GM19468 (cell line): ENCODE measurements at regions not wholly inside any gene's neighbourhood (a gene's known extent, or its start where the extent isn't known, plus 50 kb on each side); places are given as distances from the start of the nearest gene placed in this dataset.

ENCODE experiments used
- ATAC-seq: cut with Tn5 transposase; IDR thresholded peaks from one replicate; pipeline ENCODE4 v1.9.1; 2021; ENCODE audit warnings: mild to moderate bottlenecking, moderate library complexity, moderate number of reproducible peaks; ENCODE audit not compliant: unreplicated experiment; ENCODE audit errors: extremely low read depth

DNA sequence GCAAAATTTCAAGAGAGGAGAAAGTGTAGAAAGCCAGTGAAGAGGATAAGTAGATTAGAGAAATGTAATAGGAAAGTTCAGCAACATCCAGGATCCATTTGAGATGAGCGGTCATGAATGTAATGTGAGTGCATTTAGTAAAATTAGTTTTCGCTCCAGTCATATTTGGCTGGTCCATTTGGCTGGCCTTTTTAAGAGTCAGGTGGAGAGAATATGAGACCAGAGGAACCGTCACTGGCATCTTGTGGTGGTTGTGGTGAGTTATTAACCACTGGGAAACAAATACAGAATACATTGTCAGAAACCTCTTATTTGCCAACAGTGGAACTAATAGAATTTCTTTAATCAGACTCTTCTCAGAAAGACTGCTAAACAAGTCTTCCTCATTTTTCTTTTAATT, 1064.3 kb upstream of the CDH2 start:
- ATAC-seq: no peak

DNA sequence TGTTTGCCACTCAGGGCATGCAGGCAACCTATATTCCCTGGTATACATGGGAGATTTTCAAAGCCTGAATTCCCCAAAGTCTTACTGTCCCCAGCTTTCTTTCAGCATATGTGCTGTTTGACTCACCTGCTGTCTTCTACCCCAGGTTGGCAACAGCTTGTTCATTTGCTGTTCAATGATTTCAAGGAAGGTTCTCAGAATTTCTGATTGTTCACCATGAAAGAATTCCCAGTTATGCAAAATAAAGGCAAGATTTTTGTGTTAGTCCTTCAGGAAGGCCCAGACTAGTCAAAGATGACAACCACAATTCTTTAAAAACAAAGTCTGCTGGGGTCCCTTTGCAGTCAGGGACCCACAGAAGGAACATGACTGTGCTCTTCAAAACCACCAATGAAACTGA, 1057.8 kb upstream of the CDH2 start:
- no peak for ATAC-seq

DNA sequence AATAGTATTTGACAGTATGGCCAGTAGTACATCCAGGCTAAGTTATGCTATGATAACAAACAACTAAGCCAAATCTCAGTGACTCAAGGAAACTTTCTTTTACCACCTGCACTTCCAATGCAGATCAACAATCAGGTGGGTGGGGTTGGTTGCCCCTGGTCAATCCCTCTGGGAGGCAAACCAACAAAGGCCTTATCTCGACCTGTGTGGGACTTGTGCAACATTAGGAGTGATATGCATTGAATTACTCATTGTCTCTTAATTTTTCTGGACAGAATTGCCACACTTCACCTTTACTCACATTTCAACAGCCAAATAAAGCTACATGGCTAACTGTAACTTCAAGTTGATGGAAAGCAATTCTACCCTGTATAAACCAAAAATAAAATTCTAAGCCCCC, 1049.3 kb upstream of the CDH2 start:
- no peak for ATAC-seq

DNA sequence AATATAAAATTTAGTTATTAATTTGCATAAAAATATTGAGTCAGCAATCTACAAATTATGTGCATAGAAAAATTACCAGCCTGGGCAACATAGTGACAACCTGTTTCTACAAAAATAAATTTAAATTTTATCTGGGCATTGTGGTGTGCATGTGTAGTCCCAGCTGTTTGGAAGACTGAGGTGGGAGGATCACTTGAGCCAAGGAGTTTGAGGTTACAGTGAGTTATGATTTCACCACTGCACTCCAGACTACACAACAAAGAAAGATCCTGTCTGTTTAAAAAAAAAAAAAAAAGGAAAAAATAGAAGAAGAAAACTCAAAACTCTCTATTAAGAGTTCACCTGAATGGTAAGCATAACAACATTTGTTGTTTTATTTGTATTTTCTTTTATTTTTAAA, 1048.4 kb upstream of the CDH2 start:
- no peak for ATAC-seq

DNA sequence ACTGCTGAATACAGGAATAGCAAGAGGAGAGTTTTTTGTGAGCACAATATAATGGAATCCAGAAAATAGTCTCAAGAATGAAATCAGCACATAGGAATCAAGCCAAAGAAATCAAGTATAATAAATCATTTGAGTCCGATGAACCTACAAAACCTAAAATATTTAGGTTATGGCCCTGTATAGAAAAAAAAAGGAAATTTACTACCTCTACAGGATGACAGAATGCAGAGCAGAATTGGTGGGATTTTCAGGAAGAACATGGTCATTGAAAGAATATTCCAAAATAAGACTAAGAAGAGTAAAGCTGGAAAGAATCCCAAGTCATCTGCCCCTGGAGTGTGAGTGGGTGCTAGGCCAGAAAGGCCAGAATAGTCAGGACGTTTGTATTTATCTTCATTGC, 1041.2 kb upstream of the CDH2 start:
- no peak for ATAC-seq

DNA sequence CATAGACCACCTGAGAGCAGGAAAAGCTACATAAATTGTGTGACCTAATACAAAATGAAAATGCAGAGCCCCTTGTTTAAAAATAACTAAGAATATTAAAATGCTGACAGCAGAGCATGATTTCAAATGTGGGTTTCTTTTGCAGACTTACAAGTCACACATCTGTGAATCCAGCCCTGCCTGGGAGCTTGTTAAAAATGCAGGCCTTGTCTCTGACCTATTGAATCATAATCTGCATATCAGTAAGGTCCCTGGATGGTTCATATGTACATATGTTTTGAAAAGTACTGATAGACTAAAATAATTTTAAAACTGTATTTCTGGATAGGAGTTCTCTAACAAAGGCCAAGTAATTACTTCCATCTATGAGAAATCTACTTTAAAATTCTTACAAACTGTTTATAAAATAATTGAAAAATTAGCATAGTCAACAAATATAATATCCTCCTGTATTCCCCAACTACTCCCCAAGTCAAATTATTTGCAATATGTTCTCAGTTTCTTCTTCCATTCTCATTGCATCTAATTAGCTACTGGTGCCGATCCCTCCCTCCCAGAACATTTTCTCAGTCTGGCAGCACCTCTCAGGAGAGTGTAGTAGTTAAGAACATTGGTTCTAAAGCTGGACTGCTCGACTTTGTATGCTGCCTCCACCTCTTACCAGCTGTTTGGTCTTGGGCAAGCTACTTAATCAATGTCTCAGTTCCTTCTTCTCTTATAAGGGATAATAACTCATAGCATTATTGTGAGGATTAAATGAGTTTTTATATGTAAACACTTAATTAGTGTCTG, 1040.4 kb upstream of the CDH2 start:
- no peak for ATAC-seq

DNA sequence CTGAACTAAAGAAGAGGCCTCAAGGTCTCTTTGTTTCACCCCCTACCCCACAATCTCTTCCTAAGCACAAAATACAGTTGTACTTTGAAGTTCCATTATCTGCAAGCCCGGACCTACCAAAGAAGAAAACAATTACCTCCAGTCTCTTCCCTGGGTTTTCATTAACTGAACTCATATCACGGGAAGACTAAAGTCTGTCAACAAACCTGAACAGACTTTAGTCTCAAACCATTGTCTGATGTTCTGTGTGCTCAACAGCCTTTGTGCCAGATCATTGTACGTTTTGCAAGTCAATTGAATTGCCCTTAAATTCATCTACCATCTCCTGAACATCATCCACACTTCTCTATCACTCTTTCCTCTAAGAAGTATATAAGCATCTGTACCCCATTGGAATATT, 1021.9 kb upstream of the CDH2 start:
- ATAC-seq: no peak

DNA sequence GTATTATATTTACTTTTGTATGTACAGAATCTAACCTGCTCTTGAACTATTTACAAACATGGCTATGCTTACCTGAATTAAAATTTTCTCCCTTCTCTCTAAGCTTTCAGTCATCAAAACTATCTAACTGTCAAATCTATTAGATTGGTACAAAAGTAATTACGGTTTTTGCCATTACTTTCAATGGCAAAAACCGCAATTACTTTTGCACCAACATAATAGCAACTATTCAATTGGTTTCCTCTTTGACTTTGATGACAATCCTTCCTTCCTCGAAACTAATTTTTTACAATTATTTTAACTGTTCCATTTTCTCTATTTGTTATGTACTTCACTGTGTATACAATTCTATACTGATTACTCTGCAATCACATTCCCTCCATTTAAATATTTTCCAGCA, 1019.4 kb upstream of the CDH2 start:
- ATAC-seq: no peak

DNA sequence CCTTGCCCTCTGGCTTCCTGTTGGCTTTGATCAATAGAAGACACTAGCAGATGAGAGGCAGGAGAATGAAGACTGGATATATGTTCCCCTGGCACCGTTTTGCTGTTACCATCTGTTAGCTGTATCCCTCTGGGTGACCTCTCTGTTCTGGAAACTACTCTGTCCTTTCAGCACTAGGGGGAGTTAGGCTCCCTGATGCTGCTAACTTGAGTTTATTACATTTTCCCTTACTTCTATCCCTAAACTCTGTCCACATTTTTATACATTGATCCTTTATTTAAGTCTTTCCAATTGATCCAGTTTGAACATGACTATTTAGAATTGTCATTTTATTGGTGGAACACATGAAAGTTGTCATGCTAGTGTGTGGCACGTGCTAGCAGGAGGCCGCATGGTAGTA, 1014.3 kb upstream of the CDH2 start:
- ATAC-seq: no peak

DNA sequence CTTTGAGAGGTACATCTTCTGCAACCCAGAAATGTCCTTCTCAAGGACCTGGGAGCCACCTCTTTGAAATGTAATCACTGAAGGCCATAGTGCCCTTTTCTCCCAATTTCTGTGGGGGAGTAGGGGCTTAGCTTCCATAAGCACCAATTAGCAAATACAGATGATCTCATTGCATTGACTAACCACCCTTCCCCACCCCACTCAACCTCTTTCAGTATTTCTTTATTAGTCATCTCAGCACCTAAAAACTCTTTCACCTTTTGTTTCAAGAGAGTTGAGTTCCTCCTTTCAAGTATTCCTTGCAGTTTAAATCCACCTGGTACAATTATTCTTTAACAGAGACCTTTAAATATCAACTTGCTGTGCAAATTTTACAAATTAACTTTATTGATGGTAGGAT, 1011.8 kb upstream of the CDH2 start:
- peak; percentile 36 for ATAC-seq

DNA sequence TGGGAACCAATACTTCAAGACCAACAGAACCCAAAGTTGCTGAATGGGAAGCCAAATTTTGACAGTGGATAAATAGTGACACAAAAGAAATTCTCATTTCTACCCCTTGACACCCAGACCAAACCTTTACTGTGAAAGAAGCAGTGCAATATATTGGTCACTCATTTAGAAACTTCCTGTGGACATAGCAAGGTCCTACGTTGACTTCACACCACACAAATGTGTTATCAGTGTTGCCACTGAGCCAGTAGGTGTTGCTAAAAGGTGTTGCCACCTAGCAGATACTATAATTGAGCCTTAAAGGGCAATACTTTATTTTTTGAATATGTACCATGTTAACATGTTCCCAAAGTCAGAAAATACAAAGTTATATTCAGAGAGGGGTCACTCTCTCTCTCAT, 1008.9 kb upstream of the CDH2 start:
- no peak for ATAC-seq

DNA sequence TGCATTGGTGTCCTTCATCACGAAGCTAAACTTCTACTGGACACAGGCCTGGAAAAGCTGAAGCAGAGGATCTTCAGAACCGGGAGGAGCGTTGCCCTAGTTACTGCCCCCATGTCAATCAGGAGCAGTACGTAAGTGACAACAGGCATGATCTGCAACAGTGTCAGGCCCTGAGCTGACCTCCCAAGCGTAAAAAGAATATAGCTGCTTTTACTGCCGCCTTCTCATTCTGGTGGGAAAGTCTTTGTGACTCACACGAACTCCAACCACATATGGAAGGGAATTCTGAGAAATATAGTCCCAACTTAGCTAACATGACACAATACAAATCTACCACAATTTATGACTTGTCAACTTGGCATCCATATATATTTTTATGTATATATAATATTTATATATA, 1007.7 kb upstream of the CDH2 start:
- no peak for ATAC-seq

DNA sequence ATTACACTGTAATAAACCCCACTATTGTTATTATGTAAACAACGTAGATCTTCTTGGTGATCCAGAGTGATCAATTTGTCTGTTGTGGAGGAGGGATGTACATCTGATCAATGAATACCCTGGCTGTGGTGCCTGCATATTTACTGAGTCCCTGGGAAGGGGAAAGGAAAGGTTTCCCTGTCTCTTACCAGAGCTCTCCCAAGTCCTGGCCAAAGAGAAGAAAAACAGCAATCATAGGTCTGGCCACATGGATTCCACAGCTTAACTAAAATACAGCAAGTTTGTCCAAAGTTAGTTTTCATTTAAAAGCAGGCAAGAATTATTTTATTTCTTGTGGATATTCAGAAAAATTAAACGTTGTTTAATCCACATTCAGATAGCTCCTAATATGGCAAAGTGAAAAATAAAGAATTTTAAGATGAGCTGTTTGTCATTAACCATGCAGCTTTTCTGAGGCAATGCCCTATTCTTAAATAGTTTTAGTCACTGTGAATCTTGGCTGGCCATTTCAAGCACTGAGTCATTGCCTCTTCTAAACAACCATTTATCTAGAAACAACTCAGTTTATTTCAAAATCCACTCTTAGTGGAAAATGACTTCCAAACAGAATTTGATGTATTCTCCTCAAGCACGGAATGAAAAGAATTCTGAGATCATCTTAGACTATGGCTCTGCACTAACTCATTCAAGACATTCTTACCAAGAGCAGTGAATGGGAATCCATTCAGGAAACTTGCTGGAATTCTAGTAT, 1004.4 kb upstream of the CDH2 start:
- no peak for ATAC-seq

DNA sequence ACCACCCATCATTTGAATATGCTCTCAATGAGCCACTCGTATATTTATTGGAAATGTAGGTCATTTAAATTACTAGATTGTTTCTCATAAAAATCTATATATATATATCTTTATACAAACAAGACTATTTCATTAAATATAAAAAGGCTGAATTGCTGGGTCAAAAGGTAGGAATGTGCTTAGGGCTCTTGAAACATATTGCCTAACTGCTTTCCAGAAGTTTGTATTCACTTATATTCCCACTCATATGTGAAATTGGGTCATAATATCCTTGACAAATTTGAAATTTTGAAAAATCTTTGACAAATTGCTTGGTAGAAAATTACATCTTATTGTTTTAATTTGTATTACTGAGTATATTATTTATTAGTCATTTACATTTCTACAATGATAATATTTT, 999.8 kb upstream of the CDH2 start:
- no peak for ATAC-seq

DNA sequence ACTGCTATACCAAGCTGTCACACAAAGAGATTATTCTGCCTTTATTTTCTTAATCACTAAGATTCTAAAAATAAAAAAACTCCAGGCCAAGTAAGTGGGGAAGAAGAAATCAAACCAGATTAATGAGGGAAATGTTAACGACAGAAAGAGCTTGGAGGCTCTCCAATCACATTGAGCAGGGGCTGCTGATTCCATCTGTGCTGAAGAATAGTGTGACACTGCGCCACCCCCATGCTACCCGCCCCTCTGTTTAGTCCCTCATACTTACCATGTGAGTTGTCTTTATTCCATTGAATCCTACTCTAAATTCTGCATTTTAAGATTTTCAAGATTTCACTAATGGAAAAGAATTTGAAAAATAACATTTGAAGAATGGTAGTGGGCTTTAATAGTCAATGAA, 998.0 kb upstream of the CDH2 start:
- no peak for ATAC-seq

DNA sequence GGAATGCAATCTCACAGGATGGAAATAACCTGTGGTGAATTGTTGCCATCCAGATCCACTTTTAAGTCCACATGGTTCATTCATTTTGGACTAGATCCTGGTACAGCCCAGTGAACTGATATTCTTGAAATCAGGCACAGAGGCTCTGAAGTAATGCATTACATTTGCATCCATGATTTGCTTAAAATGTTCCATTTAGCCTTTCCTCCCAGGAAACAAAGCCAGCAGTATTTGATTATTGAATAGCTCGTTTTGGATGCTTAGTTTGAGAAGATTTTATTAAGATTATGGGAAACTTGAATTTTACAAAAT, 995.8 kb upstream of the CDH2 start:
- ATAC-seq: no peak

DNA sequence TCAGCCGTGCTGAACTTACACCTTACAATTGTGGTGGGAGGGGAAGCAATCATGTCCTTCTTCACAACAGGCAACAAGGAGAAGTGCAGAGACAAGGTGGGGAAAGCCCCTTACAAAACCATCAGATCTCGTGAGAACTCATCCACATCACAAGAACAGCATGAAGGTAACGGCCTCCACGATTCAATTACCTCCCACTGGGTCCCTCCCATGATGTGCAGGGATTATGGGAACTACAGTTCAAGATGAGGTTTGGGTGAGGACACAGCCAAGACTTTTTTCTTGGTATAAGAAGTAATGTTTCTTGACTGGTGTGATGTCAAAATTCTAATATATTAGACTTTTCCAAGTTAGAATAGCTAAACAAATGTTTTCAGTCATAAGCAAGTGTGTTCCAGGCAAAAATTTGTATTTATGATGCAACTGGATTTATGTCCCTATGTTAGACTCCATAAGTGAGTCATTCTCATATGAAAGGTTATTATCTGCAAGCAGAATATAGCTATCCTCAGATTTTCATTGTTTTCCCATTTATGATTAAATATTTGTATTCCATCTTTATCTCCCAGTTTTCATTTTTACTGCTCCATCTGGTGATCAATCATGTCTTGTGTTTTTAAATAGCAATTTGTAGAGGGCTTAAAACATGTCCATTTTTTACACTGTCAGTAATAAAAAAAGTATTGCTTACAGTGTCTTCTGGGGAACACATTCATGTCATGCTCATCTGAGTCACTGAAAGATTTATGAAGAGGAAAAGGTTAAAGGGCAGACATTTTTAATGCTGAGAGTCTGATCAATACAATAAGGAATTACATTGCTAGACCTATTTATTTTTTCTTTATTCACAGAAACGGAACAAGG, 995.2 kb upstream of the CDH2 start:
- ATAC-seq: no peak

DNA sequence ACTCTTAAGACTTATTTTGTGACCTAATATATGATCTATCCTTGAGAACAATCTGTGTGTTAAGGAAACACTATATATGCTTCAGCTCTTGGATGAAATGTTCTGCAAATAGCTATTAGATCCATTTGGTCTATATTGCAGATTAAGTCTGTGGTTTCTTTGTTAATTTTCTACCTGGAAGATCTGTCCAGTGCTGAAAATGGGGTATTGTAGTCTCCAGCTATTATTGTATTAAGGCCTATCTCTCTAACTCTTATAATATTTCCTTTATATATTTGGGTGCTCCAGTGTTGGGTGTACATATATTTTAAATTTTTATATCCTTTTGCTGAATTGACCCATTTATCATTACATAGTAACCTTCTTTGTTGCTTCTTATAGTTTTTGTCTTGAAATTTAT, 992.7 kb upstream of the CDH2 start:
- ATAC-seq: no peak

DNA sequence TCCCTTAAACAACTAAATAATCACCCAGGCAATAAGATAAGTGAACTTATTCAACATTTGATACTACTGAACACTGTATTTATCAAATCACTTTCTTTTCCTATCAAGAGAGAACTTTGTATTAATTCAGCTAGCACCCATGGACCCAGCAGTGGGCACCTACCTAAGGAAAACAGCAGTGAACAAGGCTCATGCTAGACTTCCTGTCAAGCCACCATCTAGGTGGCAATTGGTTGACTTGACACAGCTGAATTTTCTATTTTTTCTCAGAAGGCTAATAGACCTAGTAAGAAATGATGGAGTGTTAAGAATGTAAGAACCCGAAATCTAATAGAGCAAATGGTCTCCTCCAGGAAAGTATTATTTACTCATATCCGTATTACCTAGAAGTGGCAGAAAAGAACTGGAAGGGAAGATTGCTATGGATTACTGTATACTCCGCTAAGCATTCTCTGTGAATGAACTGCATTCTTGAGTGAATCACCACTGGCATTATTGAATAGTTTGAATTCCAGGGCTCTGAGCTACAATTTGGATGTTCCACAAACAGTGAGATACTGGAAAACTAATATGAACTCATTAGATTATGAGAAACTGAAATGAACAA, 988.2 kb upstream of the CDH2 start:
- ATAC-seq: no peak

DNA sequence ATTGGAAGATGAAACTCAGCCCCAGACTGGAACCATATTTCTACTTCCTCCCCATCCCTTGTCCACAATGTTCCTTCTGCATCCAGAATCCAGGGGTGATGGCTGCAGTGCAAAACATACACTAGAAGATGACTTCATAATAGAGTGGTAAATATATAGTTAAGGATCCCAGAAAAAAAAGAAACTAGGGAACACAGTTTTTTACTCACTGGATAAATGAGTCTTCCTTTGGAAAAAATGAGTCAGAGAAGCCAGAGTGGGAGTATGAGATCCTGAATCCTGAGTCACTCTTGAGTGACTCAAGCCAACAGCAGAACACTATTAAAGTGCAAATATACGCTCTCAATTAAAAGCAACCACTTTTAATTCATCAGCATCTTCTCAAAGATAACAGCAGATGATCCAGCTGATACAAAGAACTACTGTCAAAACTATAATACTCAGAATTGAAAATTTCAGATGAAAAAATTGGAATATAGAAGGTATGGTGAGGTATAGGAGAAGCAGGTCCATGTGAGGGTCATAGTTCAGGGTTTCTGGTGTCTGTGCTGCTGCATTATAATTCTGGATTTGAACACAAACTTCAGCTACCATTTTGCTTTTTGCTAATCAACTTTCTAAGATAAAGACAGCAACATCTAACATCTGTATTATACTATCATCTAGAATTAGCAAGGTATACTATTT, 987.2 kb upstream of the CDH2 start:
- ATAC-seq: no peak
